NCI-H748 (cell line): ENCODE measurements at regions not wholly inside any gene's neighbourhood (a gene's known extent, or its start where the extent isn't known, plus 50 kb on each side); places are given as distances from the start of the nearest gene placed in this dataset.
A peak's percentile ranks its signal among the peaks of the same experiment; 100 is the strongest.

Experiments
- DNase-seq: peaks from one replicate; lab custom pipeline; 2025; ENCODE audit not compliant: unreplicated experiment; lab: John Stamatoyannopoulos, UW

GRCh38 chrX:39519566-39520301 is 578.0 kb downstream of the BCOR start:
- DNase-seq: peak; percentile 68

GRCh38 chrX:39525758-39526157 is 572.0 kb downstream of the BCOR start:
- no peak for DNase-seq

DNA sequence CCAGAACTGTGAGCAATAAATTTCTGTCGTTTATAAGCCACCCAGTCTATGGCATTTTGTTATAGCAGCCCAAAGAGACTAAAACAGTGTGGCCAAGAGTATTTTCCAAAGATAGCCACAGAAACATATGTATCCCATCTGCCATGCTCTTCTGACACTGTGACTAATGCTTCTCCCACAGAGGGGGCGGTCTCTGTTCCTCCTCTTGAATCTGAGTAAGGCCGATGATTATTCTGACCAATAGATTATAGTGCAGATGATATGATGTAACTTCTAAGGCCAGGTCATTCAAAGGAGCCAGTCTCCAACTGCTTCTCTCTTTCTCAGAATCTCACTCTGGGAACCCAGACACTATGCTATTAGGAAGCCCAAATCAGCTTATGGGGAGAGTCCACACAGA is 570.7 kb downstream of the BCOR start:
- DNase-seq: no peak

GRCh38 chrX:39528161-39528916 is 569.4 kb downstream of the BCOR start:
- no peak for DNase-seq

GRCh38 chrX:39532761-39533160 is 565.0 kb downstream of the BCOR start:
- DNase-seq: no peak

DNA sequence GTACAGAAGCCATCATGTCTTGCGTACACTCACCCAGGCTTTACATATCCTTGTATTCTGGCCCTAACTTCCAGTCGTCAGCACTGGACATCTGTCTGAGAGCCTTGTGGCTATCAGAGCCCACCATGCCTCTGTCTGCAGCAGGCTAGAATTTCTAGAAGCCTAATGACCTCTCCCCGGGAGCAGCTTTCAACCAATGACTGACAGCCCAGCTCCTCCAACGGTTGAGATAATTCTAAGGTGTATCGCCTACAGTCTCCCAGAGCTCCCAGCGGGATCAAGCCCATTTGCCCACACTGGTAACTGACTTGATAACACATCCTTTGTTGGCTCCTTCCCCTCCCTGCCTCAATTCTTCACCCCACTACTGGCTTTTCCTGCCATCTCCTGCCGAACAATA is 562.8 kb downstream of the BCOR start:
- DNase-seq: no peak

DNA sequence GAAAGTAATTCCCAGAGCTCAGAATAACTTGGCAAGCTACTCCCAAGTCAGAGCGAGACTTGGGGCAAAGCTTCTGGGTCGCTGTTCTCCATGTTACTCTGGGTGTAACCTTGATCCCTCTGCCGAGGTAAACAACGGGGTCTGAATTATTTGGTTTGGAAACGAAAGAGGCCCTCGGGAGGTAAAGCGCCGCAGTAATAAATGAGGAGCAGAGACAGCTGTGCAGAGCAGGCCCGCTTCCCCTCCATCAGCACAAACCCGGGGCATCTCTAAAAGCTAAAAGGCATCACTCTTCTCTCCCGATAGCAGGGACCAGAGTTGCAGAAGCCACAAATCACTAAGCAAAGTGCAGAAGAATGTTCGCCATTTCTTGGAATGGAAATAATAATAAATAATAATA is 561.5 kb downstream of the BCOR start:
- DNase-seq: no peak

DNA sequence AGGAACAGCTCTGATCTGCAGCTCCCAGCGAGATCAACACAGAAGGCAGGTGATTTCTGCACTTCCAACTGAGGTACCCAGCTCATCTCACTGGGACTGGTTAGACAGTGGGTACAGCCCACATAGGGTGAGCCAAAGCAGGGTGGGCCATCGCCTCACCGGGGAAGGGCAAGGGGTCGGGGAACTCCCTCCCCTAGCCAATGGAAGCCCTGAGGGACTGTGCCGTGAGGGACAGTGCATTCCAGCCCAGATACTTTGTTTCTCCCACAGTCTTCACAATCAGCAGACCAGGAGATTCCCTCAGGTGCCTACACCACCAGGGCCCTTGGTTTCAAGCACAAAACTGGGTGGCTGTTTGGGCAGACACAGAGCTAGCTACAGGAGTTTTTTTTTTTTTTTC is 555.9 kb downstream of the BCOR start:
- DNase-seq: no peak

- no peak for DNase-seq
Observed at GRCh38 chrX:39542316-39542715, 555.4 kb downstream of the BCOR start.

- peak; percentile 28 for DNase-seq
Observed at GRCh38 chrX:39550795-39551361, 546.9 kb downstream of the BCOR start.

- DNase-seq: no peak
Observed at GRCh38 chrX:39551762-39552161, 546.0 kb downstream of the BCOR start.

GRCh38 chrX:39555431-39555830 is 542.3 kb downstream of the BCOR start:
- DNase-seq: no peak

- DNase-seq: no peak
Observed at GRCh38 chrX:39556056-39556455, 541.7 kb downstream of the BCOR start.

DNA sequence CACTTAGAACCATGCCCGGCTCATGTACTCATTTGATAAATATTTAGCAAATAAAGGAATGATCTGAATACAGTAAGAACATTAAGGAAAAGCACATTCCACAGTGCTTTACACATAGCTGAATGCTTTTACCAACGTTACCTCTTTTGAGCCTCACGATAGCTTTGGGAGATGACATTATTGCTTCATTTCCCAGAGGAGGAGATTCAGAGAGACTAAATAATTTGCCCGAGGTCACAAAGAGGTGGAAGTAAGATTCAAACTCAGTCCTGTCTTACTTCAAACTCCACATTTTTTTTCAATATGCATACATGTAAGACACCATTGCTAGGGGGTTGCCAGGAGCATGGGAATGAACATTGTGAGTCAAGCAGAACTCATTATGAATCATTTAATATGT is 538.5 kb downstream of the BCOR start:
- no peak for DNase-seq

DNA sequence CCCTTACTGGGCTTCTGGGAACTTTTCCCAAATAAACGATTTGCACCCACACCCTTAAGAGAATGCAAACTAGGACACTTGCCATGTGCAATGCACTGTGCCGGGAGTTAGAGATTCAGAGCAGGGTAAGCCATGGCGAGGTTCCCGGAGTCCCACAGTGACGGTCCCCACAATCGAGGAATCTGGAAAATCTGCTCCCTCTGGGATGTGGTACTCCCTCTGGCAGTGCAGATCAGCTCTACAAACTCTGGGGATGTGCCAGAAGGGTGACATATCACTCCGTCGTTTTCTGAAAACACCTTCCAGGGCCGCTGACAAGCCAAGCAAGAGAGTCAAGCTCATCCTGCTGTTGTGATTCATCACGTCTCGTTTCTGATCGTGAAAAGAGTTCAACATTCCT is 537.5 kb downstream of the BCOR start:
- DNase-seq: no peak

DNA sequence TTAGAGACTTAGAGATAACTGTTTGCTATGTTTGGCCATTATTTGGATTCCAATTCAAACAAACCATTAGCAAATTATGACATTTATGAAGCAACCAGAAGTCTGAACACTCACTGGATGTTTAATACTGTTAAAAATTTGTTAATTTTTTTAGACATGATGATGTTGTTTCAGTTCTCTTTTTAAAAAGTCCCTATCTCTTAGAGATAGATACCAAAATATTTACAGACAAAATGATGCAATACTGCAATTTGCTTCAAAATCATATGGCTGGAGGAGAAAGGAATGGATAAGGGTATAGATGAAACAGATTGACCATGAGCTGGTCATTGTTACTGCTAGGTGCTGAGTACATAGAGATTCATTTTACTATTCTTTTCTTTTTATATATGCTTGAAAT is 534.6 kb downstream of the BCOR start:
- DNase-seq: no peak

DNA sequence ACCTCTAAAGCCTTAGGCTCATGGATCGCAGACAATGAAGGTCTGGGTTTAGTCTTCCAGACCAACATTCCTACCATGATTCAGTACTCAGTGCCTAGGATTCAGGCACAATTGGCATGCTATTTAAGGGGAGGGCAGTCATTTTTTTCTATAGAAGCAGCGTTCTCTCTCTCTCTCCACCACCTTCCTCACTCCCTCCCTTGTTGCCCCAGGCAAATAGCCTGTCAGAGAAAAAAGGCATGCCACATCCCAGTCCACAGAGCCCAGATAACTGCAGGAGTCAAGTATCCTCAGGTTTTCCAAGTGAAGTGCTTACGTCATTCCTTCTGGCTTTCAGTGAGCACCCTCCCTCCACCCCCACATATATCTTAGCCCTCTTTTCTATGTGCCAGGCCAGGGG is 533.0 kb downstream of the BCOR start:
- no peak for DNase-seq

GRCh38 chrX:39574178-39574577 is 523.6 kb downstream of the BCOR start:
- no peak for DNase-seq

DNA sequence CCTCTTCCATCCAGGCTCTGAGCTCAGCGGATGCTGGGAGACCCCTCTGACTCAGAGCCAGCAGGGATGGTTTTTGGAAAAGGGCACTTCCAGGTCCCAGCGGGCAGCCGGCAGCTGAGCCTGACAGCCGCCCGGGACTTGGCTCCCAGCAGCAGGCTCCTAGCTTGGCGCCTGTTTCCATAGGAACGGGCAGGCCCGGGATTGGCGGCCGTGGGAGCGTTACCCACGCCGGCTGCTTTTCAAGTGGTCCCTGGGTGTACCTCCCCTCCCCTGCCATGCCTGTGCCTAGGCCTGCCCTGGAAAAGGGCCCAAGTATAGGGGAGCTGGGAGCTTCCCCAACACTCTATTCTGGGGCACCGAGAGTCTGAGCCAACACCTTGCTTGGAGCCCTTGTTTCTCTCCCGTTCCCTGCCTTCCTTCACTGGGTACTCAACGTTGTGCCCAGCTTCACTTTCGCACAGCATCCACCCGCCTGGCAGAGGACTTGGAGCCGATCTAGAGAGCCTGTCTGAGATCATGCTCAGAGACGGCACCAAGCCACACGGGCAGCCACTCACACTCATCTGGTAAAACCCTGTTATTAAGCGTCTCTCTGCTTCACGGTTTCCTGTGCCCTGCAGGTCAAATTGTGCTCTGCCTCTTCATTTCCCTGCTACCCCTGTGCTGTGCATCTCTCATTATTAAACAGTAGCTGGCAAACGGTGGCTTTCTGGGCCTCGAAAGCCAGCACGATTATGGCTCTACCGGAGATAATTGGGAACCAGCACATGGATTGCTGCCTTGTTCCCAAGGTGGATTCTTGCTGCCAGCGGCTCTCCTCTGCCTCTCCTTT is 521.5 kb downstream of the BCOR start:
- DNase-seq: peak; percentile 93

DNA sequence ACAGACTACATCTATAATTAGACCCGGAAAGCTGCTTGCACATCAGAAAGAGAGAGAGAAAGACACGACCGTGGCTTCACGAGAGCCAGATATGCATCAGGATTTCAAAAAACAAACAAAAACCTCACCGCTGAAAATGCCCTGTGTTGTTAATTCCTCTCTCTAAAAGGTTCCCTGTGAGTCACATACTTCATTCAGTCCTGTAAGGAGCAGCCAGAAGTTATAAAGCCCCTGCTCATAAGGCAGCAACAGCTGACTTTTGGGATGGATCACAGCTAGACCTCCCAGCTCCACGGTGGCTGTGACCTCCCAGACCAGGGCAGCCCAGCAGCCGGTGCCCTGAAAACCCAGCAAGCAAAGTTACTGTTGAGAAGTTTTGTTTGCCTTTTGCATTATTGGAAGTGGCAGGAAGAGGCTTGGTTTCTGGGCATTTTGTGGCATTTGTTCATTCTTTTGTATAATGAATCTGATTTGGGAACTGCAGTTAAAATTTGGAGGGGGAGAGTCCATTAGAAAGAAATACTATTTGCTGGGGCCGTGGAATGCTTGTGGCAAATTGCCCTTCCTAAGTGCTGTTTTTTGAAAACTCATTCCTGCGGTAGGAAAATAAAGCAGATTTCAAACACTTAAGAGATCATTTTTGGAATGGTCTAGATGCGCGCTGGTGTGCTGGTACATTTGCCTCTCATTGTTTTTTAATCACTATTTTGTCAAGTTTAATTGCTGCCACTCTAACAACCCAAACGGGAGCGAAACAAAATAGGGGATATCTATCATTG is 520.4 kb downstream of the BCOR start:
- no peak for DNase-seq
